Vagina (tissue), 2 donors: ENCODE measurements at regions not wholly inside any gene's neighbourhood (a gene's known extent, or its start where the extent isn't known, plus 50 kb on each side); places are given as distances from the start of the nearest gene placed in this dataset.
"Not testable (repeated sequence)": the region's sequence is repeated elsewhere in the genome, so short reads cannot be mapped to it uniquely, and the experiment has no call there.

Experiments used
- POLR2A ChIP-seq, 2 donors: fragments of 450-650 bp; IDR thresholded peaks; one replicate each; pipeline ENCODE4 v1.6.1; 2017; ENCODE audit warnings: antibody characterized with exemption in 2 of 2, mild to moderate bottlenecking in 2 of 2, moderate library complexity in 2 of 2
- TF ChIP-seq, protein P1 (sequence below), 3 experiments: fragments of 450-650 bp in 2 of 3; fragments of 200-600 bp in 1 of 3; sonication (generic) in 1 of 3; IDR thresholded peaks; one replicate each; pipeline ENCODE4 v1.5.1; 2017 to 2019; ENCODE audit warnings: antibody characterized with exemption in 3 of 3, mild to moderate bottlenecking in 2 of 3, moderate library complexity in 2 of 3

DNA sequence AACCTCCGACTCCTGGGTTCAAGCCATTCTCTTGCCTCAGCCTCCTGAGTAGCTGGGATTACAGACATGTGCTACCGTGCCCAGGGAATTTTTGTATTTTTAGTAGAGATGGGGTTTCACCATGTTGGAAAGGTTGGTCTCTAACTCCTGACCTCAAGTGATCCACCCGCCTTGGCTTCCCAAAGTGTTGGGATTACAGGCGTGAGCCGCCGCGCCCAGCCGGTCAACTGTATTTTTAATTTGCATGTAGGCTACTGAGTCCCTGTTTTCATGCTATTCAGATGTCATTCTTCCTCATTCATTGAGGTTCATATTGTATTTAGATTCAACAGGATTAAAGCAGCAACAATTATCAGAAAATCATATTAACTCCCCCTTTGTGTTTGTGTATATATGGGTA, 425.1 kb upstream of the IZUMO3 start:
- TF ChIP-seq POLR2A (IDR thresholded peaks at IDR 0.05) = not testable (repeated sequence)
- TF ChIP-seq, protein P1, sequence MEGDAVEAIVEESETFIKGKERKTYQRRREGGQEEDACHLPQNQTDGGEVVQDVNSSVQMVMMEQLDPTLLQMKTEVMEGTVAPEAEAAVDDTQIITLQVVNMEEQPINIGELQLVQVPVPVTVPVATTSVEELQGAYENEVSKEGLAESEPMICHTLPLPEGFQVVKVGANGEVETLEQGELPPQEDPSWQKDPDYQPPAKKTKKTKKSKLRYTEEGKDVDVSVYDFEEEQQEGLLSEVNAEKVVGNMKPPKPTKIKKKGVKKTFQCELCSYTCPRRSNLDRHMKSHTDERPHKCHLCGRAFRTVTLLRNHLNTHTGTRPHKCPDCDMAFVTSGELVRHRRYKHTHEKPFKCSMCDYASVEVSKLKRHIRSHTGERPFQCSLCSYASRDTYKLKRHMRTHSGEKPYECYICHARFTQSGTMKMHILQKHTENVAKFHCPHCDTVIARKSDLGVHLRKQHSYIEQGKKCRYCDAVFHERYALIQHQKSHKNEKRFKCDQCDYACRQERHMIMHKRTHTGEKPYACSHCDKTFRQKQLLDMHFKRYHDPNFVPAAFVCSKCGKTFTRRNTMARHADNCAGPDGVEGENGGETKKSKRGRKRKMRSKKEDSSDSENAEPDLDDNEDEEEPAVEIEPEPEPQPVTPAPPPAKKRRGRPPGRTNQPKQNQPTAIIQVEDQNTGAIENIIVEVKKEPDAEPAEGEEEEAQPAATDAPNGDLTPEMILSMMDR (IDR thresholded peaks at IDR 0.05) = not testable (repeated sequence)
